NCI-H187 treated with DMSO at 0.1 percent for 48 hours (cell line): ENCODE measurements at regions not wholly inside any gene's neighbourhood (a gene's known extent, or its start where the extent isn't known, plus 50 kb on each side); places are given as distances from the start of the nearest gene placed in this dataset.
"Not testable (repeated sequence)": the region's sequence is repeated elsewhere in the genome, so short reads cannot be mapped to it uniquely, and the experiment has no call there.

ENCODE experiments used
- DNase-seq: peaks from one replicate; lab custom pipeline; 2025; lab: John Stamatoyannopoulos, UW

GRCh38 chr3:39657075-39657474, 152.3 kb upstream of the MYRIP start:
- DNase-seq = no peak

- DNase-seq = no peak
These were observed 151.6 kb upstream of the MYRIP start for GRCh38 chr3:39657775-39658174.

GRCh38 chr3:39664931-39665330, 144.5 kb upstream of the MYRIP start:
- DNase-seq = no peak

GRCh38 chr3:39665441-39665840, 144.0 kb upstream of the MYRIP start:
- DNase-seq = no peak

GRCh38 chr3:39668420-39668819, 141.0 kb upstream of the MYRIP start:
- no peak for DNase-seq

- DNase-seq = no peak
These were observed 138.3 kb upstream of the MYRIP start for GRCh38 chr3:39671116-39671515.

GRCh38 chr3:39671600-39671999, 137.8 kb upstream of the MYRIP start:
- DNase-seq = no peak

DNA sequence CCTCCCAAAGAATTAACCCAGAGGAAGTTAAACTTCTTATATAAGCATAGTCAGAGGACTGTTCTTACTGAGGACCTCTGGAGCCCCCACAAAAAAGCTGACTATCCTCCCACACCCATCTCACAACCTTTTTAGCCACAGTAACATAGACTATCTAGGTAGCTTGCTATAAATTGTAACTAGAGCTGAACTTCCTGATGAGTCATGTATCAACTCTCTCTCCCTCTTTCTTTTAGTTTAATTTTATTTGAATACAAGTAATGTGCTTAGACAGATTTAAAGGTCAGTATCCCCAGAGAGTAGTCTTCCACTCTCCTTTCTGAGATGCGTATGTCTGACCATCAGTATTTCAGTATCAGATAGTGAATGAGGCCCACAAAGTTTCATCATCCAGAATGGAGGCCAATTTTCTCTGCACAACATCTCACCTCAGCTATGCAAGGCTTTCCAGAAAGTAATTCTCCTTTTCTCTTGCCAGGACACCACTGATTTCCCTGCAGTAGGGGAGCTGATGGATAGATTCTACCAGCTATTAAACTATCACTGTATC, 104.0 kb upstream of the MYRIP start:
- no peak for DNase-seq

DNA sequence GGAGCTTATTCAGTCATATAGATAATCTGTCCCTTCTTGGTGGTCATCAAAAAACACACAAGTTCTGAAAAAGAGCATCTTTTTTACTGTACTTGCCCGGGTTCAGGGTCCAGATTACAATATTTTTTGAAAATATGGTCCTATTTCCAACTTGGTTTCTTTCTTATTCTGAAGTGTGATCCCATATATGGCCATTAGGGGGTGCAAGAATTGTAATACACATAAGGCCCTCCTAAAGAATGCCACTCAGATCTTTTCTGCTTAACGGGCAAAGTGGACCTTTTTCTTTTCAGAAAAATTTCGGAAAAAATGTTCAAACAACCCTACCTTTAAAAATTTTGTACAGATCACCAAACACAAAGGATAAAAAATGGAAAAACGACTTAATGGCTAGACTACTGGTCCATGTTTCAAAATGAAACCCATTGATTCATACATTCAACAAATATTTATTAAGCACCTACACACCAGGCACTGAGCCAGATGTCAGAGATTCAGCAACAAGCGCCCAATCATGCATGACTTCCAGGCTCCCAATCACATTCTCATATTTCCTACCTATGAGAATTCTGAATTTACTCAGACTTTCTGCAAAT, 102.0 kb upstream of the MYRIP start:
- no peak for DNase-seq

DNA sequence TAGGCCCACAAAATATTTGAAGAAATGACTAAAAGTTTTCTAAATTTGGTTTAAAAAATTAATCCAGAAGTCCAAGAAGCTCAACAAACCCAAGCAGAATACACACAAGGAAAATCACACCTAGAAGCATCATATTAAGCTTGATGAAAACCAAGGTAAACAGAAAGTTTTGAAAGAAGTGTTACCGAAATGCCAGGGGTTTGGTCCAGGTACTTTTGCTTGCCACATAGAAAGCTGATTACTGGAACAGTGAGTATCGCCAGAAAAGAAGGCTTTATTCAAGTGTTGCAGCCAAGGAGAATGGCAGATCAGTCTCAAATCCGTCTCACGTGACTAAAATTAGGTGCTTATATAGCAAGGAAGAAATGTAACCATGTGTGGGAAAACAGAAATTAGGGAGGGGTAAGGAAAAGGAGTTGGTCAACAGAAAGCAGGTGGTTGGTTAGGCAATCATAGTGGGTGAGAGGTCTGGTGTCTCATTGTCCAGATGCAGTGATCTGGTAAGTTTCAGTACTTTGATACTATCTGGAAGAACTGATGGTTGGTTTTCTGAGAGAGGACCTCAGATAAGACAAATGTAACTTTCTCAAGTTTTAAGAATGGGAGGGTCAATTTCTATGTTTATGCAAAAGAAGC, 96.9 kb upstream of the MYRIP start:
- no peak for DNase-seq

GRCh38 chr3:39713341-39713740, 96.1 kb upstream of the MYRIP start:
- not testable (repeated sequence) for DNase-seq

DNA sequence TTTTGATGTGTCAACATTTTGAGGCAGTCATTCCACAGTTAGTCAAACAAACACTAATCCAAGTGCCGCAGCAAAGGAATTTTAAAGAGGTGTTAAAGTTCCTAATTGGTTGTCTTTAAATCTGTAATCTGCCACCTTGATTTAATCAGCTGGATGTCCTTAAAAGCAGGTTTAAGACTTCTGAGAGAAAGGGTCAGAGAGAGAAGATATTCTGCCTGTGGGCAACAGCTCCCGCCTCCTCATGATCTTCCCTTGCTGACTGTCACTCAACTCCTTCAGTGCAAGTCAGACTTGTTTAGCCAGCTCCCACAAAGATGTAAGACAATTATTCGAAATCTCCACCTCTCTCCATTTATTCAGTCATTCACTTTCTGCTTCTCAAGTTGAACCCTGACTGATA, 92.6 kb upstream of the MYRIP start:
- no peak for DNase-seq

GRCh38 chr3:39718674-39719595, 90.5 kb upstream of the MYRIP start:
- no peak for DNase-seq

DNA sequence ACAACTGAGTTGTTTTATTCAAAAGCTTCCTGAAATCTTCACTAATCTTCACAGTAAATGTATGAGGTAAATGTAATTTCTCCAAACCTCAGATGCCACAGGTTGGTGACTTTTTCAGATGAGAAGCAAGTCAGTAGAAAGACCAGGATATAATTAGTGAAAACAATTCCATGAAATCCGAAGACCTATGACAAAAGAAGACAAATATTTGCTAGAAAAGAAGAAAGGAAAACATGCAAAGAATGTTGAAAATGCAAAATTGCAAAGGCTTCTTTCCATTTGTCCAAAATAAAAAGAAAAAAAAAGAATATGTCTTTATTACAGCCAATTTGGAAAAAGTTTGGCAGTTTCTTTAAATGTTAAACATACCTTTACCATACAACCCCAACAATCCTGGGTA, 88.3 kb upstream of the MYRIP start:
- DNase-seq = no peak

DNA sequence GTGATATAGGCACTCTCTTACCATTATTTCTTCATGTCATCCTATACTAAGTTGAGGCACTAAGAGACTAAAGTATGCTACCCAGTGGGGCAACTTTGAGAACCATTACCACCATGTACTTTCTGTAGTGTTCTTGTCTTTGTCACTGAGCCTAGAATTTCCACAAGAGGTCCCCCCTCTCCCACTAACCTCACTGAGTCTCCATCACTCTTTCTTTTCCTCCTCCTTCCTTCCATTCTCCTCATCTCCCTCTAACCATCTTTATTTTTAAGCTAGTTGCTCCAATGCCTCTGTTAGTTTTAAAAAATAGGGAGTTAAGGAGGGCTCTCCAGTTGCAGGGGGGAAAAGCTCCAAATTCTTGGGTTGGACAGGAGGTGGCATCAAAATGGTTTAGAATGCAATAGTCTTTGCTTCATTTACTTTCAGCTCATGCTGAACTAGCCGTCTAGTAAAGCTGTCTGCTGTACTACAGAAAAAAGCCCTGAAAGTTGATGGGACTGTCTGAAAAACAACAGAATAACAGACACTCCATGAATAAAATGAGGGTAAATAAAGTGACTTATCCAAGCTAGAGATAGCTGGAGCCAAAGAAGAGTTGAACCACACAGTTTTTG, 85.1 kb upstream of the MYRIP start:
- no peak for DNase-seq

GRCh38 chr3:39725321-39725720, 84.1 kb upstream of the MYRIP start:
- DNase-seq = no peak

DNA sequence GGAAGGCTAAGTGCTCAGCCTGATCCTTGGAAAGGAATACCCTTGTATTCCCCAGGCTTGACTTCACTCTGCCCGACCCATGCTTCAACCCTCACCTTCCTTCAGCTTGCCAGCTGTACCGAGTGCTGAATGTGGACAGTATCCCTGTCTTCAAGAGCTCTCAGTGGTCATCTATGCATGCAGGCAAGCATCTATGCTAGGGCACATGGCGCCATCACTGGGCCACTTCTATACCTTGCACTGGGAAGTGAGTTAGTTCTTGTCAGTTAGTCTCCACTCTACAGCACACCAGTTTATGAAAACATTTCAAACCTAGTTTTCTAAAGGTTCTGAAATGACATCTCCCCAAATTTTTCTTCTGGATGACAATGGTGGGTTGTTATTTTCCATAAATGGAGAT, 82.0 kb upstream of the MYRIP start:
- no peak for DNase-seq

GRCh38 chr3:39733804-39734203, 75.6 kb upstream of the MYRIP start:
- DNase-seq = no peak

DNA sequence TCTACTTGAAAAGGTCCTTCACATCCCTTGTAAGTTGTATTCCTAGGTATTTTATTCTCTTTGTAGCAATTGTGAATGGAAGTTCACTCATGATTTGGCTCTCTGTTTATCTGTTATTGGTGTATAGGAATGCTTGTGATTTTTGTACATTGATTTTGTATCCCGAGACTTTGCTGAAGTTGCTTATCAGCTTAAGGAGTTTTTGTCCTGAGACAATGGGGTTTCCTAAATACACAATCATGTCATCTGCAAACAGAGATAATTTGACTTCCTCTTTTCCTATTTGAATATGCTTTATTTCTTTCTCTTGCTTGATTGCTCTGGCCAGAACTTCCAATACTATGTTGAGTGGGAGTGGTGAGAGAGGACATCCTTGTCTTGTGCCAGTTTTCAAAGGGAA, 69.8 kb upstream of the MYRIP start:
- DNase-seq = not testable (repeated sequence)

- DNase-seq = no peak
These were observed 64.7 kb upstream of the MYRIP start for GRCh38 chr3:39744746-39745145.

GRCh38 chr3:39748002-39748401, 61.4 kb upstream of the MYRIP start:
- no peak for DNase-seq

DNA sequence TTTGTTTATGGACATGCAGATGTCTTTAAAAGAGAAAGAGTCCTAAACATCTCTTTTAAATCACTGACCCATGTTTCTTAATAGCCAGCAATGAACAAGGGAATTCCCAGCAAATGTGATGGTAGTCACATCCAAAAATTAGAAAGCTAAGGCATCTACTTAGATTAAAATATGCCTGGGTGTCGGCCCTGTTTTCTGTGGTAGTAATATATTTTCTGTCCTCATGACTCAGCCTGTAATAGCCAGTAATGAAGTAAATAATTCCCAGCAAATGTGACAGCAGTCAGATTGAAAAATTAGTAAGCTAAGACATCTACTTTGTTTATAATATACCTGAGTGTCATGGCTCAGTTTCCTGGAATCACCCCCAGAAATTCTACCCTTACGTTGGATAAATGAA, 60.6 kb upstream of the MYRIP start:
- DNase-seq = no peak
